Activated naive CD4-positive, alpha-beta T cell (primary cell): ENCODE measurements at regions not wholly inside any gene's neighbourhood (a gene's known extent, or its start where the extent isn't known, plus 50 kb on each side); places are given as distances from the start of the nearest gene placed in this dataset.

ENCODE experiments used
- DNase-seq, 4 experiments: peaks; one replicate each; lab custom pipeline; 2025; lab: John Stamatoyannopoulos, UW

- no peak for DNase-seq
Measured at GRCh38 chr9:21564175-21564574, 82.1 kb upstream of the IFNE start.

GRCh38 chr9:21565155-21565554 is 83.0 kb upstream of the IFNE start:
- DNase-seq: no peak

DNA sequence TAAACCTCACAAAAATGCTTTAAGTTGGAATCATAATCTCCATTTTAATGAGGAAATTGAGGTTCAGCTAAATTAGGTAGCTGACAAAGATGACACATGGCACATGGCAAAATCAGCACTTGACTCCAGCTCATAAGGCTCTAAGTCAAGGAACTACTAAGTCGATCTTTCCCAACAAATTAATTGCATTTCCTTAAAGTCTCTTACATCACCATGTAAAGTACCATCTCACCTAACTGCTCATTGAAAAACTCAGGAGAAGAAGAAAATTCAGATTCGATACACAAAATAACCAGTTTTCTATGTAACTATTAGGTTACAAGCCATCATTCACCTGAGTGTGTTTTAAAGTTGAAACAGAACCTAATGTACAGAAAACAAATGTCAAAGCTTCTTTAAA is 85.8 kb upstream of the IFNE start:
- DNase-seq: no peak

DNA sequence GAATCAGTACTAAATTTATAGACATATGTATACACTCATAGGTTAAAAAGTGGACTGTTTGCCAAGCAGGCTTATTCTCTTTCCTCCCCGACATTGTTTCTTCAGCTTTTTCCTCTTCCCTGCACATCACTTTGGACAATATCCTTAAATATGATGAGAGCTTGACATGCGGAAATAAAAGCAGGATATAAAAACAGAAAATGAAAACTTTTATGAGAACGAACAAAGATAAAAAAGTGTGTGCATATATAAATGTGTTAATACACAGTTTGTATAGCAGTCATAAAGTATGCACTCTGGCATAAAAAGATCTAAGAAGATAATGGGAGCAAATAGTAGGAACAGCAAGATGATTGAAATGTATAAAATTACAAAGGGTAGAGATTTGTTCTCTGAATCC is 86.4 kb upstream of the IFNE start:
- no peak for DNase-seq

DNA sequence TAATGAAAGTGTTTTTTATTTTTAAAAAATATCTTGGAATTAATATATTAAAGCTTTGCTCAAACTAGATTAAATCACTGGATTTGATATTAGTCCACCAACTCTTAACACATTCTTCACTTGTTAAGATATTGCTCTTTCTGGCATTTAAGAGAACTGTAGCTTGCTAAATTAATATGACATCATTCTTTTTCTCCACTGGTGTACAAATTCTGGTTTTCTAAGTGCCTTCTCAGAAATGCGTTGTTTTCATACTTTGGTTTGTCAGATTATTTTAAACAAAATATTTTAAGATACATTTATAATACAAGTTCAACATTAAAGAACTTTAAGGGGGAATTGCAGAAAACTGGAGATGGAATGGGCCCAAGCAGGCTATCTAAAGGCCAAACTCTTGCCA is 87.6 kb upstream of the IFNE start:
- no peak for DNase-seq

DNA sequence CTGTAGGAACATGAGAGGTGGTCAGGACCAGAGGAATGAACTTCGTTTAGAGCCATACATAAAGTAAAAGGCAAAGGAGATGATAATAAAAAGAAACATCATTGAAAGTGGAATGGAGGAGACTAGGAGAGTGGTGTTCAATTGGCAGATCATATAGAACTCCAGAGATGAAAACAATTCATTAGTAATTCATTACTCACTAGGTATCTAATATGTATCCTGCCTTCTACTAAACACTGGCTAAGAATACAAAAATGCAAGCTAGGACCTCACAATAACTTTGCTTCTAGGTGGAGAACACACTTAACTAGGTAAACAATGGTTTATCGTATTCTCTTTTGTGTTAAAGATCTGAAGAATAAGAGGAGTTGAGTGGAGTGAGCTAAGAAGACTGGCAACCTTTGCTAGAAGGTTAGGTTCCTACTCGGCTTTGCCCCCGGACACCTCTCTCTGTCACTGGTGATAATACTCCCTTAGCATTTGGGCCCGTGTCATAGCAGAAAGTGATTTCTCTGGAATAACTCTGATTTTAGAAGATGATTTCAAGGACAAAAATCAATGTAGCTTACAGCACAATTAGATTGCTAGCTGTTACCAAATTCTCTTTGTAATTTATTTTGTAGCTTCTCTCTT is 88.6 kb upstream of the IFNE start:
- no peak for DNase-seq

GRCh38 chr9:21574261-21574660 is 92.1 kb upstream of the IFNE start:
- DNase-seq: no peak

DNA sequence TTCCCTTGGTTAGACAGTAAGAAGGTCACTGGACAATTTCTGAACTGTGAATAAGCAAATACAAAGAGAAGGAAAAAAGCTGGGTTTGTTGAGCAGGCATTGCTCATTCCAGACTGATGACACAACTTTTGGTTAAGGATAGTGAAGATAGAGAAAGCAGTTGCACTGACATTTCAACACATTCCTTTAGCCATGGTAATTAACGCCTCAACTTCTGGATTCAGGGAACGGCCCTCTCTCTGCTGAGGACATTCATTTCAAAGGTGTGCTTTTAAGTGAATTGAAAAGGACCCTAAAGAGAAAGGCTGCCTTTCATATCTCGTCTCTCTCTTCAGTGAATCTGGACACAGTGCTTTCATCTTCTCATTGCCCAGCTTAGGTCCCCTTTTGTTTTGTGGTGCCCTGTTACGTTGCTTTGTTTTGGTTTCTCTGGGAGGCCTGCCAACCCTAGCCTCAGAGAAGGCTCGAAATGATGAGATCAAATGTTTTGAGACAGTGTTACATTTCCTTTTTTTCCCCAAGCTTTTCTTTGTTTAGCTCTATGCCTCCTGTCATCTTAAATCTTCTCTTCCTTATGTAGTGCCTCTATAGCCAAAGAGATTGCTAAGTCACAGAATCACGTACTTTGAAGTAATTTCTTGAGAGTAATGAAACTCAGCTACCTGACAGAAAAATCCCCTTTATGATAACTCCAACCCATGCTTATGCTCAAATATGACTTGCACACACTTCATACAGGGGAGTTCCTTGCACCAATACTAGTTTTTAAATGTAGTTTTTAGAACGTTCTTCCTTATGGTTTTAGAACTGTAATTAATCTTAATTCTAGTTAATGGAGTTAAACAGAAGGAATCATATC is 94.4 kb upstream of the IFNE start:
- no peak for DNase-seq

DNA sequence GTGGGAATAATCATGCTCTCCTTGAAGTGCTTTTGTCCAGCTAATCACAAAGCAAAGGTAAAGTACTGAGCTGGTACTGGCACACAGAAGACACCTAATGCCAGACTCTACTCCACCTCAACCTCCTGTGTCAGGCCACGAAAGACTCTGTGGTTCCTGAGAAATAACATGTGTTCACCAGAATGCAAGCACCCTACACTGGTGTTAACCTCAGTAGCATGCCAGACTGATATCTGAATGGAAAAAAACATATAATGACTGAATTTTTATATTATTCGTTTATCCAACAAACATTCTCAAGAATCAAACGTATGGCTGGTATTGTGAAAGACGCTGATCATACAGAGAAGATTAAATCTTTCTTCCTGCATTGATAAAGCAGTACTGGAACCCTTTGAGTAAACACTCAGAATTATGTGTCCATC is 97.1 kb upstream of the IFNE start:
- DNase-seq: no peak

GRCh38 chr9:21579743-21580142 is 97.6 kb upstream of the IFNE start:
- no peak for DNase-seq

DNA sequence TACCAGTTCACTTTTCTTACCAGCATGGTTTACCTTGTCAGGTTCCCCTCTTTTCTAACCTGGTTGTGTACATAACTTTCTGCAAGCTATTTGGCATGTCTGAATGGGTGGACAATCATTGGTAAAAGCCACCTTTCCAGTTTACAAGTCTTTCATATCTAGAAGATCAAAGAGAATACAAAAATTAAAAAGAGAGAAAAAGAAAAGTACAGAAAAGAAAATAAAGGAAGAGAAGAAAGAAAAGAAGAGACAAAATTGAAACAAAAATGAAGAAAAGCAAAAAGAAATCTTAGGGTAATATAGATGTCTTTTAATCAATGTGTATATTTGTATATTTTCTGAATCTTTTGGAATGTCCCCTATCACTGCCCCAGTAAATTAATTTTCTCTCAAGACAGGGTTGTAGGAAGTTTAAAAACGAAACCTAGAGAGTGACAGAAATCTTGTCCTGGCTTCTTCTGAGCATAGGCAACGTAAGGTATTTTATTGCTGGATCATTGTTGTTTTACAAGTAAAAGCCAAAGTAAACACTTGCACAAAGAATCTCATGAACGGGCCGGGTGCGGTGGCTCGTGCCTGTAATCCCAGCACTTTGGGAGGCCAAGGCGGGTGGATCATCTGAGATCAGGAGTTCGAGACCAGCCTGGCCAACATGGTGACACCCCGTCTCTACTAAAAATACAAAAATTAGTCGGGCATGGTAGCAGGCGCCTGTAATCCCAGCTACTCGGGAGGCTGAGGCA is 98.7 kb upstream of the IFNE start:
- DNase-seq: no peak

- no peak for DNase-seq
Measured at GRCh38 chr9:21583628-21584377, 101.7 kb upstream of the IFNE start.

- no peak for DNase-seq
Measured at GRCh38 chr9:21584890-21585289, 102.8 kb upstream of the IFNE start.

DNA sequence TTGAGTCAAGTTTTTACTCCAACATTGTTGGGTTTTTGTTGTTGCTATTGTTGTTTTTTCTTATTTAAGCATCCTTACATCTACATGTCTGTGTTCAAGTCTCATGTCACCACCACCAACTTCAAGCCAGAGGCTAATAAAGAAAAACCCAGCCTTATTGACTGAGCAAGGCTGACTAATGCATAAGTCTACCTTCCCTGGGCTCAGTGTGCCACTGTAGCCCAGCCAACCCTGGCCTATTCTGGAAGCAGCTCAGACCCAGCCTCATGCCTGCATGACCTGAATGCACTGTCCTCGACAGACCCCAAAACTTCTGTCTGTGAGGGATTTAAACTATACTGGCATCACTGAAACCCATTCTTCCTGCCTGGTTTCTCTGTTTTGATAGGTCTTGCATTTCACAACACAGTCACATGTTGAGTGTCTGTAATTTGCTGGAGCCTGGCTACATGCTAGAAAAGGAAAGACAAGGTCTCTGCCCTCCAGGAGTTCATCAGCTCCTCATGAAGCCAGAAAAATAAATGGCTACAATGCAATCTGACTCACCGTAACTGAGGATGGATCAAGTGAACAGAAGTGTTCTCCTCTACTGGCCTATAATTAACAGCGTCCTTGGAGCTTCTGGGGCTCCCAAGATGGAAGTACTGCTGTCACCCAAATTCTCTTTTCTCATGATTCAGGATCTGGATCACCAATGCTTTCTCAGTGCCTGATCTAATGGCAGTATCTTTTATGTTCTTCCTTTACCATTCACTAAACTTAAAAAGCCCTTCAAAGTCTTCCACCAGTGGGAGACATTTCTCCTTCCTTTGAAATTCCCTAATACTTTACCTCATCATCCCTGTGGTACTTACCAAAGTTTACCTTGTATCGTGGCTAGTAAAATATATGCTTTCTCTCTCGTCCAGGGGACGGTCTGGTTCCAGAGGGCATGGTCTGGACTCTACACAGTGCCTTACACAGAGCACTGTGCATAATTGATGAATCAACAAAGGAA is 103.9 kb upstream of the IFNE start:
- DNase-seq: no peak

DNA sequence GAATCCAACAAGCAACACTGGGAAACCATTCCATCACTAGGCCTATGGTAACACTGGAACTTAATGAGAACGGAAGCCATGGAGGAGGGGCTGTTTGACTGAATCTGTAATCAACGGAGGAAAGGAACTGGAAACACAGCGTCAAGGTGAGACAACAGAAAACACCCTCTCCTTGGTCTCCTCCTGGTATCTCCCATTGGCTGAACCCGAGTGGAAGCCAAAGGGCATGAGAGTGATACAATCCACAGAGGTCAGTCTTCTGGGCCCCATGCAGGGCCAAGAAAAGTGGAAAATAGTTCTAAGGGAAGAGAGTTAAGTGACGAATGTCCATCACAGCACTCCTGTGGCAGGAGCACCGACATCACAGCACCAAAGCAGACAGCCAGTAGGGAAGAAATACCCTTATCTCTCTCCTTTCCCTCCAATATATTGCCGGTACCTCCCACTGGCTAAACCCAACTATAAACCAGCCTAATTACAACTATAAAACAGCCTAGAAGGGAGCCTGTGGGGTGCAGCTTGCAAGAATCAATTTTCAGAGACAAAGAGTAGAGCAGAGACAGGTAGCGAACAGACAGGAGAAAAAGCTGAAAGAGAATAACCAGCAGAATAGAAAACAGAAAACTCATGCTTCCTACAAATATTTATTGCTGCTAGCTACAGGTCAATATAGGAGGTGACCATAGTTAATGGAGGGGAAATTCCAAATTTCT is 107.4 kb upstream of the IFNE start:
- no peak for DNase-seq

- DNase-seq: no peak
Measured at GRCh38 chr9:21590058-21590996, 108.2 kb upstream of the IFNE start.

GRCh38 chr9:21591221-21592062 is 109.3 kb upstream of the IFNE start:
- DNase-seq: peak in 2 of 4 experiments; percentile 1 to 2

GRCh38 chr9:21592063-21592338 is 109.9 kb upstream of the IFNE start:
- DNase-seq: no peak
